HG02885 (cell line): ENCODE measurements at regions not wholly inside any gene's neighbourhood (a gene's known extent, or its start where the extent isn't known, plus 50 kb on each side); places are given as distances from the start of the nearest gene placed in this dataset.

Experiments
- ATAC-seq: cut with Tn5 transposase; IDR thresholded peaks from one replicate; pipeline ENCODE4 v1.9.1; 2021; ENCODE audit warnings: mild to moderate bottlenecking; ENCODE audit not compliant: unreplicated experiment, poor library complexity

GRCh38 chr9:10674586-10674985 lies 61.8 kb upstream of the PTPRD start:
- no peak for ATAC-seq

DNA sequence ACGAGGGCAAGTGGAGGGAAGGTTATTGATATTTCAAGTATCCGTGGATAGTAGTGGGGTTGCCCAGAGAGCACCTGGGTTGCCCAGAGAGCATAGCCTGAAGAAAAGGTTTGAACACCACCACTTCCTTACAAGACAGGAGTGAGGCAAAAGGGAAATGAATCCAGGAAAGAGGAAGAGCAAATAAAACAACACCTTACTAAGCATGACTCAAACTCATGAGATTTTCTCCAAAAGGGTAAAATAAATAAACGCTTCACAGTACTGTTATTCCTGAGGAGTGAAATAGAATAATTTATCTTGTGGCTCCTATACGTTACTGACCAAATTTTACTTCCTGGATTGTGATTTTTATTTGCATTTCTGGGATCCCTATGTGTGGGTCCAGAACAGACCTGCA lies 65.2 kb upstream of the PTPRD start:
- no peak for ATAC-seq

DNA sequence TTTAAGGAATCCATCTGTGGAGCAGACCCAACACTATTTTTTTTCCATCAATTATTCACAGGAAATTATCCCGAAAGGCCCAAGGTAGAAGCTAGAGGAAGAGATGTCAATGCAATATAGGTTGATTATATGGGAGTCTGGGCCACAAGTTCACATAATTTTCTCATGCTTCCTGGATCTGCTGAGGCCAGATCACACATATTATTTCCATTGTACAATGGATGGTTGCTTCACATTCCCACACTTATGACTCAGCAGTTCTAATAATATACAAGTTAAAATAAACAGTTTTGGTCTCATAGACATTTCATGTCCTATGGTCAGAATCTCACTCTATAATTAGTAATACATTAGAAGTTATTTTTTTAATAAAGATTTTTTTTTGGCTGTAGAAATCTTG lies 66.0 kb upstream of the PTPRD start:
- ATAC-seq = no peak

GRCh38 chr9:10686943-10687342 lies 74.1 kb upstream of the PTPRD start:
- ATAC-seq = no peak

DNA sequence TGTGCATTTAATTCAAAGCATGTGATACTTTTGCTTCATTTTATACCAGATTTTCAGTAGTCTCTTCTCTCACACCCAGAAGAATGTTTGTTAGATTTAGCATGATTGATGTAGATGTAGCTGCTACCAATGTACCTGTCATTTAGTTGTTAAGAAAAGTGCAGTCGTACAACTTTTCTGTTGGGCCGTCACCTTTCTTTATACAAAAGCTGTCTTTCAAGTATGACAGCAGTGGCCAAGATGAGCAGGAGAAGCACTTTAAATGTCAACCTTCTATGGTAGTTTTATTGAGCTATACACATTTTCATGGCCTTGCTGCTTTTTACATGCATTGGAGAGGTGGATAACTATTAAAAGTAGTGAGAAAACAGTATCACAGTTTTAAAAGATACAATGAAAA lies 77.7 kb upstream of the PTPRD start:
- no peak for ATAC-seq

DNA sequence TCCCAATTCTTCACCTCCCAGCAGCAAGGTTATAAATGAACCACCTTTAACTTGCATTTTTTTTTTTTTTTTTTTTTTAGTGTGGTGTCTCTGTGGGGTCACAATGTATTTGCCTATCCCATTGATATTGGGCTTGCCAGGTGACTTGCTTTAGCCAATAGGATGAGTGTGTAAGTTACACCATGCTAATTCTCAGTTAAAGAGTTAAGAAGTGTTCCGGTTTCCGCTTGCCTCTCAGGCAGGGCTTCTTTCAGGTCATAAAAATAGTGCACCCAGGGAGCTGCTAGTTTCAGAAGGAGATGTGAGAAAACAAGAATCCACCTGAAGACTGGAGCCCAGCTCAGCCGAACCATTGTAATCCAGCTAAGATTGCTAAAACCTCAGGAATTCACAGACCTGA lies 84.2 kb upstream of the PTPRD start:
- ATAC-seq = no peak

DNA sequence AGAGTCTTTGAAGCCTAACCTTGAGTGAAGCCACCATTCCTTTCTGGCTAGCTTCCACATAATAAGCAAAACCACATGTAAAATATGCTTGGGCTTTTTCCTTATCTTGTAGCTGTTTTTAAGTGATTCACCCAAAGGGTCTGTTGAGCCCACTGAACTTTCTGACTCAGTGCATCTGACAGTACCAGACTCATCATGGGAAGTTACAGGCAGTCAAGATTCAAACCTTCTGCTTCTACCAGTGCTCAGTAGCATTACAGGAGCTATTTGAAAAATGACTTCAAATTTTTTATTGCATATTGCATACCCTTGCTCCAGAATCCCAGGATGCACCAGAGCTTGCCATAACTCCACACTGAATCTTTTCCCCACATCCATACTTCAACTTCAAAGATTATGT lies 87.5 kb upstream of the PTPRD start:
- no peak for ATAC-seq

- ATAC-seq = no peak
Observed at GRCh38 chr9:10700915-10701314, 88.1 kb upstream of the PTPRD start.

DNA sequence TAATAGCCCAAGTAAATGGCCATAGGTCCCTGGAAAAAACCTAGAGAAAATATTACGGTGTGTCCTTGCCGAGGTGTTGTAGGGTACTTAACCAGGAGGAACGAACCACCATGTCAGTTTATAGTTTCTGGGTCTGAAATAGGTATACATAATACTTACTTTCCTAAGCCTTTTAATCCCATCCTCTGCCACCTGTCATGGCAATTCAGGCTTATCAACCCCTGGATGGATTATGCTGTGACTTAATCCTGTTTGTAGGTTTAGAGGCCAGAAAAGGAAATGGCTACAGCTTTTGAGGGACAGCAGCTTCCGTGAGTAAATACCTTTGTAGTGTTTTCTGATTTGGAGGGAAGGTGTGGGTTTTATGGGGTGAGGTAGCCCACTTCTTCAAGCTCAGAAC lies 89.1 kb upstream of the PTPRD start:
- ATAC-seq = no peak

DNA sequence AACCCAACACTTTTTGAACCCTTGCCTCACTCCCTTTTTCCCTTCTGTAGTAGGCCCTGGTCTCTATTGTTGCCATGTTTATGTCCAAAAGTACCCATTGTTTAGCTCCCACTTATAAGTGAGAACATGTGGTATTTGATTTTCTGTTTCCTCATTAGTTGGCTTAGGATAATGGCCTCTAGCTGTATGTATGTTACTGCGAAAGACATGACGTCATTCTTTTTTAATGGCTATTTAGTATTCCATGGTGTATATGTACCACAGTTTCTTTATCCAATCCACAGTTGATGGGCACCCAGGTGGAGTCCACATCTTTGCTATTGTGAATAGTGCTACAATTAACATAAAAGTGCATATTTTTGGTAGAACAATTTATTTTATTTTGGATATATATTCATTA lies 90.3 kb upstream of the PTPRD start:
- no peak for ATAC-seq

DNA sequence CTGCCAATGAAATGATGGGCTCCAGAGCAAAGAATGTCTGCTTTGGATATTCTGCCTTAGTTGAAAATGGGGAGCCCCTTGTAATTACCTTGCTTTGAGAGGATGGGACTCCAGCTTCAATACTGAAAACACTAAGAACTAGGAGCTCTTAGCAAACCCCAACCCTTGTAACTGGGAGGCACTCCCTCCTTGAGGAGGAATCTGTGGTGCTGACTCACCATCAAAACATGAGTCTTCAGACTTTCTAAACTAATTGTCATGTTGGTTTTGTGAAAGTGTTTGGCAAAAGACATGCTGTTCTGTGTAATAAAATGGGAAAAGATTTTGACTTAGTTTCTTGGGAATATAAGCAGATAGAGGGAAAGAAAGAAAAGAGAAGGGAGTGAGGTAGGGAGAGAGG lies 91.9 kb upstream of the PTPRD start:
- no peak for ATAC-seq

GRCh38 chr9:10705383-10705782 lies 92.6 kb upstream of the PTPRD start:
- no peak for ATAC-seq

- no peak for ATAC-seq
Observed at GRCh38 chr9:10706788-10707187, 94.0 kb upstream of the PTPRD start.

- ATAC-seq = no peak
Observed at GRCh38 chr9:10721301-10721700, 108.5 kb upstream of the PTPRD start.

DNA sequence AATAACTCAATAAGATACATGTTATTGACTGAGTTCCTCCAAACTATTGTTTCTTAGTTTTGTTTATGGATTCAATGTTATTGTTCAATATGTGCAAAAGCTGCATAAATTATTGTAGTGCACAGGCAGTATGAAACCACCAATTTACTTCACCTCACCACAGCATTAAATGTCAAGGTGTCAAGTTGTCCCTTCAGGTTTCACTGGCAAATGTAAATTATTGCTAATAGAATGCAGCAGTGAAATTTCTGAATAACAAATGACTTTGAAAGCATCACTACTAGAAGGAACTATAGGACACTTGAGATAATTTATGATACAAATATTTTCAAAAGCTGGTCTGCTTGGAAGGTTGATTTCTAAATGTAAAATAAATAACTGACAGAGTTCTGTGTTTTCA lies 116.4 kb upstream of the PTPRD start:
- ATAC-seq = no peak

DNA sequence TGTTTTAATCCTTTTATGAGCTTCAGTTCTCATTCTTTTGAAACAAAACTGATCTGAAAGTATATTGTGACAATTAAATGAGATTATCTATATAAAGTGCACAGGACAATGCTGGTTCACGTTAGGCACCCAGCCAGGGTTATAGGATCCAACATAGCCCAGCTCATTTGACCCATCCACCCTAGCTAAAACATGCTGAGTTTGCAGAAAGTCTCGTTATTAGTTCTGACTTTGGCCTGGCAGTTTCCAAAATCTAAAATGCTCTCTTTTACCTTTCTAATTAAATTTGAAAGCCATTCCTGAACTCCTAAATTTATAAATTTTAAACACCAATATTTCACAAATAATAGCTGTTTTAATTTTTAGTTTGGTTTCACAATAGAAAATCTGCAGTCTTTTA lies 131.9 kb upstream of the PTPRD start:
- ATAC-seq = no peak

DNA sequence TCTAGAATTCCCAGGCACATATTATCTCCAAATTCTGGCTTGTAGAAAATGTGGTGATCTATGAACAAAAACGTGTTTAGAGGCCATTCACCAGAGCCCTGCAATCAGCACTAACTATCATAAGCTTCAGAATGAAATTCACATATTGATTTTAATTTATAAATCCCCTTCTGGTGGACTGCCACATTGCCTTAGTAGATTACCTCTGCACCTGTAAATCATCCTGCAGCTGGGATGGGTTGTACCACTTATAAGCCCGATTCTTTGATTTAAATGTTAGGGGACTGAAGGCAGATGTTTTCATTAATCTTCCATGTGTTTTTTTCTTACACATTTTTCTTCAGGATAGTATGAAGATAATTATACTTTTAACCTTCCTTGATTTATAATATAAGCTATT lies 140.7 kb upstream of the PTPRD start:
- ATAC-seq = no peak

DNA sequence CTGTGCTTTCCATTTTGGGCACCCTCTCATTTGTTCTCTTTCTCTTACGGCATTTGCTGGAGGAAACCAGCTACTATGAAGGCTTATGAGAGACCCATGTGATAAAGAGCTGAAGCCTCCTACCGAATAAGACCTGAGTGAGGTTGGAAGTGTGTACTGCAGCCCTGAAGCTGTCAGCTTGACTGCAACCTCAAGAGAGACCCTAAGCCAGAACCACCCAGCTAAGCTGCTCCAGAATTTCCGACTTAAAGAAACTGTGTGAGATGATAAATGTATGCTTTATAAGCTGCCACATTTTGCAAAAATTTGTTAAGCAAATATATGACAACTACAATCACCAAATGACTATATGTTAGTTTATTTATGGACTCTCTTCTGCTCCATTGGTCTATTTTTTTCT lies 151.7 kb upstream of the PTPRD start:
- no peak for ATAC-seq

DNA sequence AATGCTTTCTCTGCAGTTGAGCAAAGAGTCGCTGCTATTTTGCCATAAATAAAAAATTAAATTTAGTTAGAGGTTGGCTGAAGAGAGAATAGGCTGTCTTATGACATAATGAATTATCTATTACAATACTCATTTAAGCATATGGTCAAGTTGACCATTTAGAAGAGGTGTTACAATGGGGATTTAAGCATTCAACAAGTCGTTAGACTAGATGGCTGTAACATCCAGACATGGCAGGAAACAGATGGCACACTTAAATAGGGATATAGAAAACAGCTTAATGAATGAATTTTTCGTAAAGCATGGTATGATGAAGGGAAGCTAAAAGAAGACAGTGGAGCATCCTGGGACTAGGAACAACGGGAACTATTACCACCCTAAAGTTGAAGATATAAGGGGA lies 160.3 kb upstream of the PTPRD start:
- ATAC-seq = no peak

DNA sequence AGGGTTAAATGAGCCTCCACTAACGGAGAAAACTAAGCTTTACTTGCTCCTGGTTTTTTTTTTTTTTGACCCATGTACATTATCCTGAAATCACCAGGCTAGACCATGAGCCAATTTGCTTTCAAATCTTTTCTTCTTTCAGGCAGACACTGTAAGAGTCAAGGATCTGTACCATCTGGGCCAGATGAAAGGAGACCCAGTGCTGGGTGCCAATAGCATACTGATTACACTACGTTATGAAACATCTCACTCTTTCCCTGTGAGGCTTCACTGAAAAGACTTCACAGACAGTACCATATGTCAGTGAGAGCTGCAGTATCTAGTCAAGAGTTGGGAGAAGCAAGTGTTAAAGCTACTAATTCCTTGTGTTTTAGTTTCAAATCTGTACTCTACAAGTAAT lies 161.2 kb upstream of the PTPRD start:
- ATAC-seq = no peak

- ATAC-seq = no peak
Observed at GRCh38 chr9:10785255-10785654, 172.5 kb upstream of the PTPRD start.

- ATAC-seq = no peak
Observed at GRCh38 chr9:10793306-10793705, 180.5 kb upstream of the PTPRD start.

- no peak for ATAC-seq
Observed at GRCh38 chr9:10804486-10804885, 191.7 kb upstream of the PTPRD start.
